ELR (cell line): ENCODE measurements at regions not wholly inside any gene's neighbourhood (a gene's known extent, or its start where the extent isn't known, plus 50 kb on each side); places are given as distances from the start of the nearest gene placed in this dataset.
"Not testable (repeated sequence)": the region's sequence is repeated elsewhere in the genome, so short reads cannot be mapped to it uniquely, and the experiment has no call there.

Source experiments
- DNase-seq: peaks from one replicate; pipeline ENCODE4 v3.0.0-alpha.2; 2015; ENCODE audit warnings: low read depth

GRCh38 chr2:2464094-2464493 is 133.0 kb upstream of the MYT1L start:
- no peak for DNase-seq

GRCh38 chr2:2456721-2457120 is 125.6 kb upstream of the MYT1L start:
- DNase-seq, result no peak

DNA sequence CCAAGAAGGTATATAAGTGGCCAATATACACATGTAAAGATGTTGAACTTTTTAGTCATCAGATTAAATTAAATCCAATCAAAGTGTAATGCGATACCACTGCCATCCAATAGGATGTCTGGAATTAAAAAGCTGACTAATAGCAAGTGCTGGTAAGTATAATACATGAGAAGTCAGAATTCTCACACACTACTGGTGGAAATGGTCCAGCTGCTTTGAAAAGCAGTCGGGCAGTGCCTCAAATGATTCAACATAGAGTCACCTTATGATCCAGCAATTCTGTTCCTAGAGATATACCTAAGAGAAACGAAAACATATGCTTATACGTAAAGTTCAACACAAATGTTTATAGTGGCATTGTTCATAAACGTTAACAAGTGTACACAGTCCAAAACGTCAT is 124.1 kb upstream of the MYT1L start:
- no peak for DNase-seq

DNA sequence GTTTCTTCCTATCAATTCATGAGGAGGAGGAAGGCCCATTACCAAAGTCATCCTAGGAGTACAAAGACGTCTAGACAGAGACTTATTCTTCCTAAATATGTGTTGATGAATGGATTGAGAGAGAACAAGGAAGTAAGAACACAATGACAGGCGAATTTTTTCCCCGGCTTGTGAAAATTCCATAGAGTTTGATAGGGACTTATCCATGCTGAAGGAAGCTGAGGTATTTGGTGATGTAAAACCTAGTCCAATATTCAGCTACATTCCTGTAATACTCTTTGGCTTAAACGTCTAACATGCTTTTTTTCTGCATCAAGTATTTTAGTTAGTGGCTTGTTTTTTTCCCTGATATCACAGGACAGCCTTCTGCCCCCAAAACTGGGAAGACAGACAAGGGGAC is 121.9 kb upstream of the MYT1L start:
- no peak for DNase-seq

DNA sequence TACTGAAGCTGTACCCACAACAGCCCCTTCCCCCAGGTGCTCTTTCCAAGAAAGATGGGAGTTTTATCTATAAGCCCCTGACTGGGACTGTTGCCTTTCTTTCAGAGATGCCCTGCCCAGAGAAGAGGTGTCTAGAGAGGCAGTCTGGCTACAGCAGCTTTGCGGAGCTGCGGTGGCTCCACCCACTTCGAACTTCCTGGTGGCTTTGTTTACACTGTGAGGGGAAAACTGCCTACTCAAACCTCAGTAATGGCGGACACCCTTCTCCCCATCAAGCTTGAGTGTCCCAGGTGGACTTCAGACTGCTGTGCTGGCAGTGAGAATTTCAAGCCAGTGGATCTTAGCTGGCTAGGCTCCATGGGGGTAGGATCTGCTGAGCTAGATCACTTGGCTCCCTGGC is 120.2 kb upstream of the MYT1L start:
- not testable (repeated sequence) for DNase-seq

DNA sequence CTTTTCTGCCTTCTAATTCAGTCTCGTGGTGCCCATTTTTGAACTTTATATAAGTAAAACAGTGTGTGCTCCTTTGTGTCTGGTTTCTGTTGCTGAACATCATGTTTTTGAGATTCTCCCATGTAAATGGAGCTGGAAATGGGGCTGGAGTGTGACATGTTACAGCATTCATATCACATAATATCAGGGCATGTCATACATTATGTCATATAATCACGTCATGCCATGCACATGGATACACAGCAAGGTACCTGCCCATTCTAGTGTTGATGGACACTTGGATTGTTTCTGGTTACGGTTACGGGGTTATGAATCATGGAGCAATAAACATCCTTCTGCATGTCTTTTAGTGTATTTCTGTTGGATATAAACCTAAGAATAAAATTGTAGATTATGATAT is 117.1 kb upstream of the MYT1L start:
- DNase-seq, result no peak

GRCh38 chr2:2422621-2423020 is 91.5 kb upstream of the MYT1L start:
- DNase-seq, result no peak

DNA sequence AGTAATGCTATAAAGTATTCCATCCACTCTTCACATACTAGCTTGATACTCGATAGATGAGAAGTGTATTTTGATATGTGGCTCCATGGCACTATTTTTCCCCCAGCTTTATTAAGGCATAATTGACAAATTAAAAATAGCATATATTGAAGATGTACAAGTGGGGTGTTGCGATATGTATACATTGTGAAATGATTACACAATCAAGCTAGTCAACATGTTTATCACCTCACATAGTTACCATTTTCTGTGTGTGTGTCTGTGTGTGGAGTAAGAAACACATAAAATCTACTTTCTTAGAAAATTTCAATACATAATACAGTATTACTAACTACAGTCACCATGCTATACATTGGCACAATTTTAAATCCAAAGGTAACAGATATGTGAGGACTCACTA is 82.5 kb upstream of the MYT1L start:
- DNase-seq, result no peak

DNA sequence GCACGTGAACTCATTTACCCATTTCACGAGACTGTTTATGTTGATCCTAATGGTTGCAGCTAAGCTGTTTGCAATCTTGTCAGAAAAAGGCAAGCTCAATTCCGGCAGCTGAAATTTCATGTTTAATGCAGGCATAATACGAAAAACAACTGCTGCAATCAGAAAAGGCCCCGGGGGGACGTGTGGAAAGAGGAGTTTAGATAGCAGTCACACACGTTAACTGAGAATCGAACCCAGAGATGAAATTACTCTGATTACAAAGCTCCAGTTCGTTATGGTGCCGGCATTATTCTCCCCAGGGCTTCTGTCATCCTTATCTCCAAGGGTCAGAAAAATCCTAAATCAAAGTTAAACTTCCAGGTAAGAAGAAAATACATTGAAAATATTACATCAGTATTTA is 79.9 kb upstream of the MYT1L start:
- no peak for DNase-seq

DNA sequence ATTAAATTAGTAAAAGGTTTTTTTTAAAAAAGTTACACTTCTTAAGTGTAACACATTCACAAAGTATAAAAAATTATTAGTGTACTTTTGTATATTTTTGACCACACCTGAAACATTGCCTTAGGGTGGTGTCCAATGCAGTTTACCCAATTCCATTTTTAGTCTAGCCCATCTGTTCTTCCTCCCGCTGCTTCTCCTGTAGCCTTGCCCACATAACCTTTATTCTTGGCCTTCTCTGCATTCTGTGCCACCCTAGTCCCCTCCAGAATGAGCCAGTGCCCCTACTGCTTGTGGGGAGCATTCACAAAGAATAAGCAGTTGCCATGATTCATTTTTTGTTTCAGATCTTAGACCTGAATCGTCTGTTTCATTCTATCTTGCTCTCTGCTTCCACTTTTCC is 78.4 kb upstream of the MYT1L start:
- DNase-seq, result no peak

- DNase-seq, result no peak
These were observed 74.7 kb upstream of the MYT1L start for GRCh38 chr2:2405780-2406179.

DNA sequence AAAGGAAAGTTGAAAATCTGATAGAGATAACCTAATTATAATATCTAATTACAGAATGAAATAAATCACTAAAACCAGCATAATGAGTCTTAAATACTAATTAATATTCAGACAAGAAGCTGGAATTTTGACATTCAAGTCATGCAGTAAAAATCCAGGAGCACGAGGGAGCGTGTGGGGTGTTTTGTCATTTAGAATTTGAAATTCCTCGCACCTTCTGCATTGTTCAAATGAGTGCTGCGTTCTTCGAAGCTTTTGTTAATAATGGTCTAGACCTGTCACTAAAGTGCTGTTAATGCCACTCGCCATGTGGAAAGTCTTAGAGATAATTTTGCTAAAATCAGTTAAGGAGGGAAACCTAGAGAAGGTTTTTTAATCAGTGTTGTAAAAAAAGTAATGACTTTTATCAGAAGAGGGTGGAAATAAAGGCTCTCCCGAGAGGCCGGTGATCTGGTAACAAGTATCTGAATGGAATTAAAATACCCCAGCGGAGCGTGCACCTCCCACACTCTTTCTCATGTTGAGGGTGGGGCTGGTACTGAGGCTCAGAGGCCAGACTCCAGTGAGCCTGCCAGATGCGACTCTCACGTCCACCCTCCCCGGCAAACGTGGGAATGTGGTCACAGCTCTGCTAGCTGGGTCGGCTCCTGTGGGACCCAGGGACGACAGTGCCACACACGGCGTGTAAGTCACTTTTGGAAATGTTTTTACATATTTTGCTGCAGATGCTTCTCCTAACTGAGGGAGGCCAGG is 69.4 kb upstream of the MYT1L start:
- DNase-seq, result no peak

- DNase-seq, result no peak
These were observed 68.3 kb upstream of the MYT1L start for GRCh38 chr2:2399396-2399795.

DNA sequence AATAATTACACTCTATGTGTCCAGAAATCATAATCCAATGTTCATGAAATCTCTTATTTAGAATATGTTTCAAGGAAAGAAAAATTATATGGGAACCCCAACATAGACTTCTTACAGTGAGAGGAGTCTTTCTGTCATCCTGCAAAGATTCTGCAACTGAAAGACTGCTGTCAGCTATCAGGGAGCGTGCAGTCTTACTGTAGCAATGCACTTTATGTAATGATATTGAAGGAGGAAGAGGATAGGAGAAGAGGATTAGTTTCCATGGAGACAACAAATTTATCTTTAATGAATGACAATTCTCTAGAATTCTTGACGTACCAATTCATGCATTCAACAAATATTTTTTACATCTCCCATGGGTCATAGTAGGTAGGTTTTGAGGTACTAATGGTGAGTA is 61.3 kb upstream of the MYT1L start:
- DNase-seq, result no peak

- DNase-seq, result no peak
These were observed 58.1 kb upstream of the MYT1L start for GRCh38 chr2:2389215-2389614.
